GM19455 (cell line): ENCODE measurements at regions not wholly inside any gene's neighbourhood (a gene's known extent, or its start where the extent isn't known, plus 50 kb on each side); places are given as distances from the start of the nearest gene placed in this dataset.
"Not testable (repeated sequence)": the region's sequence is repeated elsewhere in the genome, so short reads cannot be mapped to it uniquely, and the experiment has no call there.

Experiments used
- ATAC-seq: cut with Tn5 transposase; IDR thresholded peaks from one replicate; pipeline ENCODE4 v1.9.1; 2021; ENCODE audit not compliant: unreplicated experiment

DNA sequence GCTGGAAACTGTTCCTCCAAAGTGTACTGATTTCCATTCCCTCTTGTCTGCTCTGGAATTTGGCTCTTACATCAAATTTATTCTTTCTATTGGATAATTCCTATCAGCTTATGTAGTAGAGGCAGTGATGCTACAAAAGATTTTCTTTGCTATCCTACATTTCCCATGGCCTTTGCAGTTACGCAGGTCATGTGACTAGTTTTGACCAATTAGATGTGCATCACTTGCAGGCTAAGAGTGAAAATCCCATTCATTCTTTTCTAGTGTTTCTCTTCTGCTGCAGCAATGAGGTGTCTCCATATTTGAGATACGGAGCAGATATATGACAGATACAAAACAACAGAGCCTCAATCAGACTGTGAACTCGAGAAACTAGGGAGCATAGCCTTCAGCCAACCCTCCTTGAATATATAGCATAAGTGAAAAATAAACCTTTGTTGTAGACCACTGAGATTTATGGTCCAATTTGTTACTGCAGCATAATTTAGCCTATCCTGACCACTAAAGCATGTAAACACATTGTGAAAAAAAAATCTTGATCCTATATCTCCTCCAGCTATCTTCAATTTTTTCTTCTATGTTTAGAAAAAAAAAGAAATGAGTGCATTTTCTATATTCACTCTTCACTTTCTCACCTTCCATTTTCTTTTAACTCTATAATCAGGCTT, 102.0 kb downstream of the HNMT start:
- no peak for ATAC-seq

DNA sequence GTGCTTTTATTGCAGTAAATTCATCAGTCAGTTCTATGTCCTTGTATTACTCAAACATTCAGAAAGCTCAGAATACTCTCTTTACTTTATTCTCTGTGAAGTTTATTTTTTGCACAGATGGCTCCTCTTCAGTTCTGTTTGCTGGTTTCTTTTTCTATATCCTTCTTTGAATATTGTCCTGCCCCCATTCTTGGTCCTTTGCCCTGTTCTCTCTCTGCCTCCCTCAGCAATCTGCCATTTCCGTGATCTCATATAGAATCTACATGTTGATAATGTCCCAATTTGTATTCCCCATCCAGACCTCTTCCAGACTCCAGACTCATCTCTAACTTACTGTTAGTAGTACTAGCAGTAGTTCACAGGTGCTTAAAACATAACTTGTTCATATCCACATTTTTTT, 102.6 kb downstream of the HNMT start:
- ATAC-seq, result no peak

DNA sequence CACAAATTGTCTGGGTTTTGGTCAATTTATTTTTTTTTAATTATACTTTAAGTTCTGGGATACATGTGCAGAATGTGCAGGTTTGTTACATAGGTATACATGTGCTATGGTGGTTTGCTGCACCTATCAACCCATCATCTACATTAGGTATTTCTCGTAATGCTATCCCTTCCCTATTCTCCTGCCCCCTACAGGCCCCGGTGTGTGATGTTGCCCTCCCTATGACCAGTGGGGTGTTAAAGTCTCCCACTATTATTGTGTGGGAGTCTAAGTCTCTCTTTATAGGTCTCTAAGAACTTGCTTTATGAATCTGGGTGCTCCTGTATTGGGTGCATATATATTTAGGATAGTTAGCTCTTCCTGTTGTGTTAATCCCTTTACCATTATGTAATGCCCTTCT, 104.4 kb downstream of the HNMT start:
- not testable (repeated sequence) for ATAC-seq

DNA sequence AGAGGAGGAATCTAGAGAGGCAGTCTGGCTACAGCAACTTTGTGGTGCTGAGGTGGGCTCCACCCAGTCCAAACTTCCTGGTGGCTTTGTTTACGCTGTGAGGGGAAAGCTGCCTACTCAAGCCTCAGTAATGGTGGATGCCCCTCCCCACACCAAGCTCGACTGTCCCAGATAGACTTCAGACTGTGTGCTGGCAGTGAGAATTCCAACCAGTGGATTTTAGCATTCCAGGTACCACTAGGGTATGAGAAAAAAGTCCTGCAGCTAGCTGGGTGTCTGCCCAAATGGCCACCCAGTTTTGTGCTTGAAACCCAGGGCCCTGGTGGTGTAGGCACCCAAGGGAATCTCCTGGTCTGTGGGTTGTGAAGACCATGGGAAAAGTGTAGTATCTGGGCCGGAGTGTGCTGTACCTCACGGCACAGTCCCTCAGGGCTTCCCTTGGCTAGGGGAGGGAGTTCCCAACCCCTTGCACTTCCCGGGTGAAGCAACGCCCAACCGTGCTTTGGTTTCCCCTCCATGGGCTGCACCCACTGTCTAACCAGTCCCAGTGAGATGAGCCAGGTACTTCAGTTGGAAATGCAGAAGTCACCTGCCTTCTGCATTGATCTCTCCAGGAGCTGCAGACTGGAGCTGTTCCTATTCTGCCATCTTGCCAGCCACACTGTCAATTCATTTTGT, 106.9 kb downstream of the HNMT start:
- ATAC-seq, result not testable (repeated sequence)

DNA sequence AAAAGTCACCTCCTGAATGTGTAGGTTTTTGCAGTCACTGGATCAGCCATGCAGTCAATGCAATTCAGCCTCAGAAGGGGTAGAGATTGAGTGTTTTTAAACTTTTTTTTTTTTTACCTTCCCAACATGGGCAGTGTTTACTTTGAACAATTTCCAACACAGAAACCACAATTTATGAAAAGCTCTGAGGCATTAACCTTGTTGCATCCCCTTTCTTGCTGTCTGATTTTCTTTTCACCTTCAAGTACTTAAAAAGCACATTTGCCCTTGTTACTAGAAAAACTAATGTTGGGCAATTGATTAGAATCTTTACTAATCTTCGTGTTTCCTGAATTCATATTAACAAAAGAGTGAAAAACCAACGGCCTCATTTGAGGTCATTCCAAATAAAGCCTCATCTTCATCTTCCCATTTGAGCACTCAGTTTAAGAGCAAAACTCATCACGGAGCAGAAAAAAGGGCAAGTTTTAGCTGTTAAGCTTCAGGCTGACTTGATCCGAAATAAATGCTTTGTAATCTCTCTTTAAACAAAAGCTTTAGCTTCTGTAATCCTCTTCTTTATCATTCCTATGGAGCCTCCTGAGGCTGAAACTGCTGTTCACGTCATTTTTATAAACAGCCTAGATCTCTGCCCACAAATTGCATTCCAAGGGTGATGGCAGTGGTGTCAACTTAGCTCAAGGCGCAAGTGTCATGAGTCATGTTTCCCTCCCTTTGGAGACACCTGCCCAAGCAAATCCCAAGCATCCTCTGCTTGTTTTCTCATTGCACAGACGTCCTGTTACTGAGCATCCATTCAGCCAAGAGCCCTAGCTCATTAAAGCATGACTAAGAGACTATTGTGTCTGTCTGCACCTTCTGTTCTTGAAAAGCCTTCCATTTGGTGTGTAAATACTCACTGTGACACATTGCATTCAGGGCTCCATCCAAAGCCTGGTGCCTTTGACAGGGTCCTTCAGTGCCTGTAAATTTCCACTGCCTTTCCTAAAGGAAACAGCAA, 107.7 kb downstream of the HNMT start:
- no peak for ATAC-seq

DNA sequence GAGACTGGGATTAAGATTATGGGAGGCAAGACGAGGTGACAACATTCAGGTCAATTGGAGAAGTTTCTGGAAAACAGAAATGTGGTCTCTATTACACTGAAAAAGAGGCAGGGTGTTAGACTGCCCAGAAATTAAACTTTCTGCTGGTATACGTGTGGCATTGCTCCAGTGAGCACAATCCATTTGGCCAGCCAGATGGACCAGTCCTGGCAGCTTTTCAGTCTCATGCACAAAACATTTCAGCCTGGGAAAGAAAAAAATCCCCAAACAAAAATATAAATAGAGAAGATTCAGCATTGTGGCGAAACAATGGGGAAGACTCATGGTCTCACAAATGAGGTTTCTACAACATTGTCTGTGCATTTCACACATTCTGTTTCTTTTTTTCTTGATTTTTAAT, 113.9 kb downstream of the HNMT start:
- no peak for ATAC-seq

DNA sequence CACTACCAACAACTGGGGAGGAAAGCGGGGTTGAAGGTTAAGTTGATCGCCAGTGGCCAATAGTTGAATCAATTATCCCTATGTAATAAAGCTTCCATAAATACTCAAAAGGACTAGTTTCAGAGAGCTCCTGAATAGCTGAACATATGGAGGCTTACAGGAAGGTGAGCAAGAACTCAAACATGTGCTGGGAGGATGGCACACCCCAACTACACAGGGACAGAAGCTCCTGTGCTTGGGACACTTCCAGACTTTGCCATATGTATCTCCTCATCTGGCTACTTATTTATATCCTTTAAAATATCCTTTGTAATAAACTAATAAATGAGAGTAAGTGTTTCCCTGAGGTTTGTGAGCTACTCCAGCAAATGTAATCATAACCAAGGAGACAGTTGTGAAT, 115.7 kb downstream of the HNMT start:
- ATAC-seq, result no peak

DNA sequence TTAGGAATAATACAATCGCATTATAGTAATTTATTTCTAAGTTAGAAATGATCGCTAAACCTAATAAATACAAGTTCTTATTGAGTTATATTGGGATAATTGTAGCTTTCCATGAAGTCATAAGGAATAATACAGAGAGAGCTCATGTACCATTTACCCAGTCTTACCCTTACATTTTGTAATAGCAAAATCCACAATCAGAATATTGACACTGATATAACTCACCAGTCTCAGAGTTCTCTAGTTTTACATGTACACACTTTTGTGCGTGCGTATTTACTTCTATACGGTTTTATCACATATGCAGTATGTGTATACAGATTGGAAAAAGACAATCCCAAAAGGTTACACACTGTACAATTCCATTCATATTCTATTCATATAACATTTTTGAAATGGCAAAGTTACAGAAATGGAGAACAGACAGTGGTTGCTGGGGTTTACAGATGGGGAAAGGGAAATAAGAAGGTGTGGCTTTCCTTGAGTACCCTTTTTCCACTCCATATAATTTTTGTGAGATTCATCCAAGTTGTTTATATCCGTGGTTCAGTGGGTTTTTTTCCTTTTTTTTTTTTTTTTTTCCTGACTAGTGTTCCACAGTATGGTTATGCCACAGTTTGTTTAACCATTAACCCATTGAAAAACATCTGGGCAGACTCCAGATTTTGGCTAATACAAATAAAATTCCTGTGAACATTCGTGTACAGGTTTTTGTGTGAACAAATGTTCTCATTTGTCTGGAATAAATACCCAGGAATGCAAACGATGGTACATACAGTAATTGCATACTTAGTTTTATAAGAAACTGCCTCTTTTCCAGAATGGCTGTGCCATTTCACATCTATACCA, 117.2 kb downstream of the HNMT start:
- no peak for ATAC-seq

DNA sequence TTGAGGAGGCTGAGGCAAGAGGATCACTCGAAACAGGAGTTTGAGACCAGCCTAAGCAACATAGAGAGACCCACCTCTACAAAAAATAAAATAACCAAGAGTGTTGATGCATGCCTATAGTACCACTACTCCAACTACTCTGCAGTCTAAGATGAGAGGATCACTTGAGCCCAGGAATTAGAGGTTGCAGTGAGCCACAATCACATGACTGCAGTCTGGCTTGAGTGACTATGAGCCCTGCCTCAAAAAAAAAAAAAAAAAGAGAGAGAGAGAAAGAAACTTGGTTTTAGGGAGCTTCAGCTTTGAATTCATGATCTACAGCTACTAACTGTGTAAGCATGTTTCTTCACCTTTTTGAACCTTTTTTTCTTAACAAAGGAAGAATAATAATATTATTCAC, 119.9 kb downstream of the HNMT start:
- no peak for ATAC-seq

DNA sequence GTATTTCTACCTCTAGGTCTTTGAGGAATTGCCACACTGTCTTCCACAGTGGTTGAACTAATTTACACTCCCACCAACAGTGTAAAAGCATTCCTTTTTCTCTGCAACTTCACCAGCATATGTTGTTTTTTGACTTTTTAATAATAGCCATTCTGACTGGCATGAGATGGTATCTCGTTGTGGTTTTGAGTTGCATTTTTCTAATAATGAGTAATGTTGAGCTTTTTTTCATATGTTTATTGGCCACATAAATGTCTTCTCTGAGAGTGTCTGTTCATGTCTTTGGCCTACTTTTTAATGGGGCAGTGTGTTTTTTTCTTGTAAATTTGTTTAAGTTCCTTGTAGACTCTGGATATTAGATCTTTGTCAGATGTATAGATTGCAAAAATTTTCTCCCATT, 121.2 kb downstream of the HNMT start:
- ATAC-seq, result not testable (repeated sequence)

DNA sequence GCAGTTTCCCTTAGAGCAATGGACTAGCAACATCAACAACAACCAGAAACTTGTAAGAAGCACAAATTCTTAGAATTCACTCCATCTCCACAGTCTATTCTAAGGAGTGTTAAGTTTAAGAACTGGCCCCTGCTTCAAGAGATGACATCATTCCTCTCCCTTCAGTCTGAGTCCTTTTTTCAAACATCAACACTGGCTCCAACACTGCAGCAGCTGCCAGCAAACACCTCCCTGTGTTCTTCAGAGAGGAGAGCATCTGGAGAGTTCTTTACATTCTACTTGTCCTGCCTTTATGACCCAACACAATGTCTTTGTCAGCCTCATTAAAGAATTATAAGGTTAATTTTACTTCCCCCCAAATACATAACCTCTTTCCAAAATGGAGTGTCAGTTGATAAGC, 122.3 kb downstream of the HNMT start:
- ATAC-seq, result no peak

DNA sequence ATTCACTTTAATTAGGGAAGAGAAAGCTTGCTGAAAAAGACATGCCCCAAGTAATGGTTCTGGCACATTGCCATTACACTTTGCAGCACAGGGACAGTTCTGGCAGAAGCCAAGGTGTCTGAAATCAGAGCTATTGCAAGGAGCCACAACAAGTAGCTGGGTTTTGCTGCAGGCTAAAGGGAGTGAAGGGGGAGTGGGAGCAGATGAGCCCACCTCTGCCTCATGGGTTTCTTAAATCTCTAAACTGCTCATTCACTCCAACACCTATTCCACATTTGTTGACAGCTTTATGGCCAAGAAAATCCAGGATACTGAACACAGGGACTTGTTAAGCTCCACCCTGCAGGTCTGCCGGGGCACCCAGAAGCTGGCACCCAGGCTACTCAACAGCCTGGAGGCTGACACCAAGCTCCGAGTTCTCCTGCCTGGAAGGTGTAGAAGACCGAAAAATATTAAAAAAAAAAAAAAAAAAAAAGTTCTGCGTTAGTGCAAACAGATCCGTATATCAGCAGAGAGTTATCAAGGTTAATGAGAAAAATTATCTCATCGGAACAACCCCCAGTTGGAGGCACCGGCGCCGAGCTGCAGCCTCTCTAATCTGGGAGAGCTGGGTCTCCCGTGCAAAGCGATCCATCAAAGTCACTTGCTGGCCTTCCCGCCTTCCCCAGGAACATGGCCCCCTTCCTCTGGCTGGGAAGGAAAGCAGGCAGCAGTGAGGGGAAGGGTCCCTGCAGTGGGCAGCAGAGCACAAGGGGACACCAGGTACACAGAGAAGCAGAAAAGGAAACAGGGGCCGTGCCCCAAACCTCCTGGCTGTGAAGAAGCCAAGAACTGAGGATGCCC, 123.7 kb downstream of the HNMT start:
- no peak for ATAC-seq

DNA sequence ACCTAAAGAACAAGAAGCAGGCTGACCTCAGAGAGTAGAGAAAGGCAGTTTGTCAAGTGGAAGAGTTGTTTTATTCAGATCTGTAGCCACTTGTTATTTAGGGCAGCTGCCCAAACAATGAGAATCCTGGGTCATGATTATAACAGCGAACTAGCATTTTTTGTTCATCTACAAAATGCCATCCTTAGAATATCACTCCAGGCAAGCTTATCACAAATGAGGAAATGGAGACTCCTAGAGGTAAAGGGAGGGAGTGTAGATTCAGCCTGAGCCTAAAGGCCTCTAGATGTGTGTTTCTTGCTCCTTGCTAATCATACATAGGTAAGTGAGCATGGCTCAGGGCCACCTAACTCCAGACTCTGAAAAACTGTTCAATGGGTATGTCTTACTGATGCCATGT, 126.1 kb downstream of the HNMT start:
- no peak for ATAC-seq

DNA sequence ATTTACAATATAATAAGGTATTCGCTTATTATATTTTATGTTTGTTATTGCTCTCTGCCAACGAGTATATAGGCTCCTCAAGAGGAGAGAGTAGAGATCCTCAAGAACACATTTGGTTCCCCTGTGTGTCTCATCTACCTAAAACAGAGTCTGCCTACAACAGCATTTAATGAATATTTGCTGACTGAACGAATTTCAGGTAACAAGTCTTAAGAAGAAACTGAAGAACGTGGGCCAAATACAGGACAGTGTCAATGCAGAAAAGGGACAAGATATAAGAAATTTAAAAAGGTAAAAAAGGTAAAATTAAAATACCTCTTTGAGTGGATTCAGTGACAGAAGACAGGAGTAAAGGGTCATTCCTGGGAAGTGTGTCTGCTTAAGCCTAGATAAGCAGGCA, 129.2 kb downstream of the HNMT start:
- ATAC-seq, result no peak

DNA sequence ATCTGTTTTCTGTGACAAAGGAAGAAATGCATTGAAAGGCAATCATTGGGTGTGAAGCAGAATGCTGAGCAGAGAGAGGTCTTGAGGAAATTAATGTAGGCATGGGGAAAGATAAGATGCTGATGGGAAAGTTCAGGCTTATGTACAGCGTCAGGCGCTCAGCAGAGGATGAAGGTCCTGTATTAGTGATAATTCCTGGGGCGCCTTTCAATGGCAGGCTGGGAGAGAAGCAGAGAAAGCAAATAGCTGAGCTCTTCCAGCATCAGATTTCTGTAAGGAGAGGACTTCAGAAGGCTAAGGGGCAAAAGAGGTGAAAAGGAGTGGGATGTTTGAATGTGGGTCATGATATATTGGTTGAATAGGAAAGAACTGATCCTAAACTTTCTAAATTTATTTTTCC, 129.8 kb downstream of the HNMT start:
- ATAC-seq, result no peak

DNA sequence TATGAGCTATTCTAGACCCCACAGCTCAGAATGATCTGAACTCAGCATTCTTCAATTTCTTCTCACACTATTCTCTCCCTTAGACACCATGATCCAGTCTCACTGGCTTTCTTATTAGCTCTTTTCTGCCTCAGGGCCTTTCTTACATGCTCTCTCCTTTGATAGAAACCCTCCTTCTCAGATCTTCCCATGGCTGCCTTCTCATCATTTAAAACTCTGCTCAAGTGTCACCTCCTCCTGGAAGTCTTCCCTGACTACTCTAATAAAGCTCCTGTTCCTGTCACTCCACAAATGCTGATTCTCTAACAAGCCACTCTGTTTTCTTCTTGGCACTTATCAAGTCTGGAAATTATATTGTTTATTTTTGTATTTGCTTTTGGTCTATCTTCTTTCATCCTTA, 131.1 kb downstream of the HNMT start:
- no peak for ATAC-seq

DNA sequence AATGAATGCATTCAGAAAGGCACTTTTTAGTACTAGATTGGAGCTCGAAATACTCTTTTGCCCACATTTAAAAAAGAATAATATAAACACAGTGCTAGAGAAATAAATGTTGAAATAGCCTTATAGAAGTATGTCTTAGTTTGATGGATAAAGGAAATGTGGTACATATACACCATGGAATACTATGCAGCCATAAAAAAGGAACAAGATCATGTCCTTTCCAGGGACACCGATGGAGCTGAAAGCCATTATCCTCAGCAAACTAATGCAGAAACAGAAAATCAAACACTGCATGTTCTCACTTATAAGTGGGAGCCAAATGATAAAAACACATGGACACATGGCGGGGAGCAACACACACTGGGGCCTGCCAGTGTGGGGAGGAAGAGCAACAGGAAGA, 135.0 kb downstream of the HNMT start:
- ATAC-seq, result not testable (repeated sequence)

DNA sequence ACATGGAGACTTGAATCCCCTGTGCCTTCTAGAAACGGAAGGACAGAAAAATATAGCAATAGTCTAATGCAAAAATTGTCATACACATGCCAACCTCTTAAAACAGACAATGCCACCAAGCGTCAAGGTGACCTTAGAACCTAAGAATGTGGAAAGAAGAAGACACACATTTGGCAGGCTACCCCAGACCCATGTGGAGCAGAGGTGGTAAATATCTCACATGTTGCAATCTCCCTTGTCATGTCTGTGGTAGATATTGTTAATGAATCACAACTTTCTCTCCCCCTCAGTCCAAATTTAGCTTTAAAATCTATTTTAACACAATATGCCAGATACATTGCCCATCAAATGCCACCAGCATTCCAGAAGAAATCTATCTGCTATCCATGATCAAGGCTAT, 137.4 kb downstream of the HNMT start:
- ATAC-seq, result no peak

DNA sequence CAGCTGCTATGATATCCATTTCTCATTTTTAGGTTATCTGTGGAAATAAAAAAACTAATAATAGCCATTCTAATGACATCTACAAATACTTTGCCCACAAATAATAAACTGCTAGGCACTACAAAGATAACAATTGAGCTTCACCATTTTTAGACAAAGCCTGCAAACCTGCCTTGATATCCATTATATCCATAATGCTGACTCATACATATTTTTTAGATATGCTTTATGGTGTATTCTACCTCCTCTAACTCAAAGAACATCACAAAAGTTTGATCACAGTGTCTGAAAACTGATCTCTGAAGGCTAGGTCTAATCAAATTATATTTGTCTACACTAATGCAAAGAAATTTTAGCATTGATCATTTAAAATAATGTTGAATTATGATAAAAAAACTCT, 138.4 kb downstream of the HNMT start:
- ATAC-seq, result no peak

DNA sequence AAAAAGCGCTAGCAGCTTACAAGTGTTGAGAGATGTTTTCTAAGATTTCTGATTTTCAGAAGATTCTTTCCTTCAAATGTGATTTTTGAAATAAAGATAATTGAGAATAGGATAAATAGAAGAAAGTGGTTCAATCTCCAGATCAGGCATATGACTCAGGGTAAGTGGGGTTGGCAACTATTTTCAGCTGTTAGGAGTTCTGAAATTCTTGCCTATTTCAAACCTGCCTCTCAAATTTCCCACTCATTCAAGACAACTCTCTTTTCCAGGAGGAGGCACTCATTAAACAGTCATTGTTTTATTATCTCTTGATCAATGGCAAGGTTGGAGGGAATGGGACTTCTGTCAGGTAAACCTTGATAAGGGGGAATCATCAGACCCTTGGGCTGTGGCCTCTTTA, 138.9 kb downstream of the HNMT start:
- ATAC-seq, result no peak
